GM12878 (cell line): ENCODE measurements at regions not wholly inside any gene's neighbourhood (a gene's known extent, or its start where the extent isn't known, plus 50 kb on each side); places are given as distances from the start of the nearest gene placed in this dataset.

Source experiments
- ATF7 ChIP-seq: fragments of 450-650 bp; IDR thresholded peaks from 2 replicates; pipeline ENCODE4 v1.6.1; 2016; ENCODE audit warnings: low read depth, mild to moderate bottlenecking
- EED ChIP-seq: sonication (generic); IDR thresholded peaks from 2 replicates; pipeline ENCODE4 v1.6.1; 2016; ENCODE audit warnings: antibody characterized with exemption, low read depth
- ELK1 ChIP-seq: IDR thresholded peaks from 2 replicates; pipeline ENCODE4 v1.6.1; 2012; ENCODE audit warnings: low read depth, low read length, improper control_type of control experiment
- NRF1 ChIP-seq: conservative IDR thresholded peaks from 2 replicates; pipeline ENCODE4 v1.6.1; 2011; ENCODE audit warnings: mild to moderate bottlenecking, low read depth, low read length, improper control_type of control experiment
- POU2F2 ChIP-seq: IDR thresholded peaks from 3 replicates; pipeline ENCODE4 v1.6.1; 2011; ENCODE audit warnings: low read depth, mild to moderate bottlenecking, low read length, borderline replicate concordance
- TF ChIP-seq, protein P1 (sequence below): IDR thresholded peaks from 2 replicates; pipeline ENCODE4 v1.6.1; 2012; ENCODE audit warnings: mild to moderate bottlenecking, low read depth, low read length
- TF ChIP-seq, protein P2 (sequence below), 3 experiments: IDR thresholded peaks in 2 of 3; conservative IDR thresholded peaks in 1 of 3; 2 replicates each; pipeline ENCODE4 v1.5.1; 2011; ENCODE audit warnings: low read depth in 3 of 3, low read length in 3 of 3, mild to moderate bottlenecking in 3 of 3, control low read depth in 2 of 3, moderate library complexity in 2 of 3, inconsistent platforms in 1 of 3, mixed read lengths in 1 of 3; ENCODE audit not compliant: control insufficient read depth in 2 of 3, insufficient read depth in 1 of 3; ENCODE audit errors: extremely low read depth in 1 of 3
- TF ChIP-seq, protein P3 (sequence below): fragments of 450-650 bp; IDR thresholded peaks from 2 replicates; pipeline ENCODE4 v1.6.1; 2017; ENCODE audit warnings: mild to moderate bottlenecking
- TF ChIP-seq, protein P4 (sequence below): IDR thresholded peaks from 2 replicates; pipeline ENCODE4 v1.6.1; 2012; ENCODE audit warnings: improper control_type of control experiment, low read depth, low read length; ENCODE audit not compliant: insufficient replicate concordance

DNA sequence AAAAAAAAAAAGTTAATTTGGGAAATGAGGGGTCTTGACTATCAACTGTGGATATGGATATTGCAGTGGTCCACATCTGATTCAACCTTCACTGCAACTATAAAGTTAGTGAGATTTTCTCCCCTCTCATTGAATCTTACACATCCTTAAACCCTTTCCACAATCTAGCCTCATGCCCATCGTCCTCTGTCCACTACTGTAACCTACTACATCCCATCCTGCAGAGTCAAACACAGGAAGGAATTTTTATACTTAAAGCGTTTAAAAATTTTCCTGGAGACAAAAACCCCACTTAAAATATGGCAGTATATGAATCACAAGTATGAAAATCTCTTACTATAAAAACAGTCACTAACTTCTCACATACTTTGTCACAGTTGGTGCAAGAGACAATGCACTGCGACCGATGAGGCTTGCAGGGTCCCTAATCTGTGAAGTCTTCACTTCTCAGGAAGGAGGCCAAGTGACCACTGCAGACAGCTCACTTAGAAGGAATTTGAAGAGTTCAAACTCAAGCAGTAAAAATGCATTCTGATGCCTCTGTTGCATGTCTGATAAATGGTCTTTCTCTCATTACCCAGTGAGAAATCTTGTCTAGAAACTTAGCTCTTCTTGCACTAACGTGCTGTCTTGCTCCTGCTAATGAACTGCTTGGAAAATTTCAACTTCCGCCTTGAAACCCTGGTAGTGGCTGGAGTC is 50.3 kb upstream of the ST8SIA6 start:
- TF ChIP-seq, protein P1, sequence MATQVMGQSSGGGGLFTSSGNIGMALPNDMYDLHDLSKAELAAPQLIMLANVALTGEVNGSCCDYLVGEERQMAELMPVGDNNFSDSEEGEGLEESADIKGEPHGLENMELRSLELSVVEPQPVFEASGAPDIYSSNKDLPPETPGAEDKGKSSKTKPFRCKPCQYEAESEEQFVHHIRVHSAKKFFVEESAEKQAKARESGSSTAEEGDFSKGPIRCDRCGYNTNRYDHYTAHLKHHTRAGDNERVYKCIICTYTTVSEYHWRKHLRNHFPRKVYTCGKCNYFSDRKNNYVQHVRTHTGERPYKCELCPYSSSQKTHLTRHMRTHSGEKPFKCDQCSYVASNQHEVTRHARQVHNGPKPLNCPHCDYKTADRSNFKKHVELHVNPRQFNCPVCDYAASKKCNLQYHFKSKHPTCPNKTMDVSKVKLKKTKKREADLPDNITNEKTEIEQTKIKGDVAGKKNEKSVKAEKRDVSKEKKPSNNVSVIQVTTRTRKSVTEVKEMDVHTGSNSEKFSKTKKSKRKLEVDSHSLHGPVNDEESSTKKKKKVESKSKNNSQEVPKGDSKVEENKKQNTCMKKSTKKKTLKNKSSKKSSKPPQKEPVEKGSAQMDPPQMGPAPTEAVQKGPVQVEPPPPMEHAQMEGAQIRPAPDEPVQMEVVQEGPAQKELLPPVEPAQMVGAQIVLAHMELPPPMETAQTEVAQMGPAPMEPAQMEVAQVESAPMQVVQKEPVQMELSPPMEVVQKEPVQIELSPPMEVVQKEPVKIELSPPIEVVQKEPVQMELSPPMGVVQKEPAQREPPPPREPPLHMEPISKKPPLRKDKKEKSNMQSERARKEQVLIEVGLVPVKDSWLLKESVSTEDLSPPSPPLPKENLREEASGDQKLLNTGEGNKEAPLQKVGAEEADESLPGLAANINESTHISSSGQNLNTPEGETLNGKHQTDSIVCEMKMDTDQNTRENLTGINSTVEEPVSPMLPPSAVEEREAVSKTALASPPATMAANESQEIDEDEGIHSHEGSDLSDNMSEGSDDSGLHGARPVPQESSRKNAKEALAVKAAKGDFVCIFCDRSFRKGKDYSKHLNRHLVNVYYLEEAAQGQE: no peak
- TF ChIP-seq EED (no peak), NRF1 (no peak), ELK1 (no peak), POU2F2 (no peak), ATF7 (no peak)
- TF ChIP-seq, protein P2, sequence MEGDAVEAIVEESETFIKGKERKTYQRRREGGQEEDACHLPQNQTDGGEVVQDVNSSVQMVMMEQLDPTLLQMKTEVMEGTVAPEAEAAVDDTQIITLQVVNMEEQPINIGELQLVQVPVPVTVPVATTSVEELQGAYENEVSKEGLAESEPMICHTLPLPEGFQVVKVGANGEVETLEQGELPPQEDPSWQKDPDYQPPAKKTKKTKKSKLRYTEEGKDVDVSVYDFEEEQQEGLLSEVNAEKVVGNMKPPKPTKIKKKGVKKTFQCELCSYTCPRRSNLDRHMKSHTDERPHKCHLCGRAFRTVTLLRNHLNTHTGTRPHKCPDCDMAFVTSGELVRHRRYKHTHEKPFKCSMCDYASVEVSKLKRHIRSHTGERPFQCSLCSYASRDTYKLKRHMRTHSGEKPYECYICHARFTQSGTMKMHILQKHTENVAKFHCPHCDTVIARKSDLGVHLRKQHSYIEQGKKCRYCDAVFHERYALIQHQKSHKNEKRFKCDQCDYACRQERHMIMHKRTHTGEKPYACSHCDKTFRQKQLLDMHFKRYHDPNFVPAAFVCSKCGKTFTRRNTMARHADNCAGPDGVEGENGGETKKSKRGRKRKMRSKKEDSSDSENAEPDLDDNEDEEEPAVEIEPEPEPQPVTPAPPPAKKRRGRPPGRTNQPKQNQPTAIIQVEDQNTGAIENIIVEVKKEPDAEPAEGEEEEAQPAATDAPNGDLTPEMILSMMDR (IDR thresholded peaks at IDR 0.05 in 2 of 3, conservative IDR thresholded peaks at IDR 0.05 in 1 of 3; ENCODE audit: control insufficient read depth in 2 of 3, extremely low read depth in 1 of 3, insufficient read depth in 1 of 3, low read depth in 3 of 3, low read length in 3 of 3): no peak
- TF ChIP-seq, protein P3, sequence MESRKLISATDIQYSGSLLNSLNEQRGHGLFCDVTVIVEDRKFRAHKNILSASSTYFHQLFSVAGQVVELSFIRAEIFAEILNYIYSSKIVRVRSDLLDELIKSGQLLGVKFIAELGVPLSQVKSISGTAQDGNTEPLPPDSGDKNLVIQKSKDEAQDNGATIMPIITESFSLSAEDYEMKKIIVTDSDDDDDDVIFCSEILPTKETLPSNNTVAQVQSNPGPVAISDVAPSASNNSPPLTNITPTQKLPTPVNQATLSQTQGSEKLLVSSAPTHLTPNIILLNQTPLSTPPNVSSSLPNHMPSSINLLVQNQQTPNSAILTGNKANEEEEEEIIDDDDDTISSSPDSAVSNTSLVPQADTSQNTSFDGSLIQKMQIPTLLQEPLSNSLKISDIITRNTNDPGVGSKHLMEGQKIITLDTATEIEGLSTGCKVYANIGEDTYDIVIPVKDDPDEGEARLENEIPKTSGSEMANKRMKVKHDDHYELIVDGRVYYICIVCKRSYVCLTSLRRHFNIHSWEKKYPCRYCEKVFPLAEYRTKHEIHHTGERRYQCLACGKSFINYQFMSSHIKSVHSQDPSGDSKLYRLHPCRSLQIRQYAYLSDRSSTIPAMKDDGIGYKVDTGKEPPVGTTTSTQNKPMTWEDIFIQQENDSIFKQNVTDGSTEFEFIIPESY: no peak
- TF ChIP-seq, protein P4, sequence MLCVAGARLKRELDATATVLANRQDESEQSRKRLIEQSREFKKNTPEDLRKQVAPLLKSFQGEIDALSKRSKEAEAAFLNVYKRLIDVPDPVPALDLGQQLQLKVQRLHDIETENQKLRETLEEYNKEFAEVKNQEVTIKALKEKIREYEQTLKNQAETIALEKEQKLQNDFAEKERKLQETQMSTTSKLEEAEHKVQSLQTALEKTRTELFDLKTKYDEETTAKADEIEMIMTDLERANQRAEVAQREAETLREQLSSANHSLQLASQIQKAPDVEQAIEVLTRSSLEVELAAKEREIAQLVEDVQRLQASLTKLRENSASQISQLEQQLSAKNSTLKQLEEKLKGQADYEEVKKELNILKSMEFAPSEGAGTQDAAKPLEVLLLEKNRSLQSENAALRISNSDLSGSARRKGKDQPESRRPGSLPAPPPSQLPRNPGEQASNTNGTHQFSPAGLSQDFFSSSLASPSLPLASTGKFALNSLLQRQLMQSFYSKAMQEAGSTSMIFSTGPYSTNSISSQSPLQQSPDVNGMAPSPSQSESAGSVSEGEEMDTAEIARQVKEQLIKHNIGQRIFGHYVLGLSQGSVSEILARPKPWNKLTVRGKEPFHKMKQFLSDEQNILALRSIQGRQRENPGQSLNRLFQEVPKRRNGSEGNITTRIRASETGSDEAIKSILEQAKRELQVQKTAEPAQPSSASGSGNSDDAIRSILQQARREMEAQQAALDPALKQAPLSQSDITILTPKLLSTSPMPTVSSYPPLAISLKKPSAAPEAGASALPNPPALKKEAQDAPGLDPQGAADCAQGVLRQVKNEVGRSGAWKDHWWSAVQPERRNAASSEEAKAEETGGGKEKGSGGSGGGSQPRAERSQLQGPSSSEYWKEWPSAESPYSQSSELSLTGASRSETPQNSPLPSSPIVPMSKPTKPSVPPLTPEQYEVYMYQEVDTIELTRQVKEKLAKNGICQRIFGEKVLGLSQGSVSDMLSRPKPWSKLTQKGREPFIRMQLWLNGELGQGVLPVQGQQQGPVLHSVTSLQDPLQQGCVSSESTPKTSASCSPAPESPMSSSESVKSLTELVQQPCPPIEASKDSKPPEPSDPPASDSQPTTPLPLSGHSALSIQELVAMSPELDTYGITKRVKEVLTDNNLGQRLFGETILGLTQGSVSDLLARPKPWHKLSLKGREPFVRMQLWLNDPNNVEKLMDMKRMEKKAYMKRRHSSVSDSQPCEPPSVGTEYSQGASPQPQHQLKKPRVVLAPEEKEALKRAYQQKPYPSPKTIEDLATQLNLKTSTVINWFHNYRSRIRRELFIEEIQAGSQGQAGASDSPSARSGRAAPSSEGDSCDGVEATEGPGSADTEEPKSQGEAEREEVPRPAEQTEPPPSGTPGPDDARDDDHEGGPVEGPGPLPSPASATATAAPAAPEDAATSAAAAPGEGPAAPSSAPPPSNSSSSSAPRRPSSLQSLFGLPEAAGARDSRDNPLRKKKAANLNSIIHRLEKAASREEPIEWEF: no peak
